Right forelimb (tissue), 1 donor: ENCODE measurements at regions not wholly inside any gene's neighbourhood (a gene's known extent, or its start where the extent isn't known, plus 50 kb on each side); places are given as distances from the start of the nearest gene placed in this dataset.

Source experiments
- DNase-seq: peaks from one replicate; pipeline ENCODE4 v3.0.0-alpha.2; 2018

DNA sequence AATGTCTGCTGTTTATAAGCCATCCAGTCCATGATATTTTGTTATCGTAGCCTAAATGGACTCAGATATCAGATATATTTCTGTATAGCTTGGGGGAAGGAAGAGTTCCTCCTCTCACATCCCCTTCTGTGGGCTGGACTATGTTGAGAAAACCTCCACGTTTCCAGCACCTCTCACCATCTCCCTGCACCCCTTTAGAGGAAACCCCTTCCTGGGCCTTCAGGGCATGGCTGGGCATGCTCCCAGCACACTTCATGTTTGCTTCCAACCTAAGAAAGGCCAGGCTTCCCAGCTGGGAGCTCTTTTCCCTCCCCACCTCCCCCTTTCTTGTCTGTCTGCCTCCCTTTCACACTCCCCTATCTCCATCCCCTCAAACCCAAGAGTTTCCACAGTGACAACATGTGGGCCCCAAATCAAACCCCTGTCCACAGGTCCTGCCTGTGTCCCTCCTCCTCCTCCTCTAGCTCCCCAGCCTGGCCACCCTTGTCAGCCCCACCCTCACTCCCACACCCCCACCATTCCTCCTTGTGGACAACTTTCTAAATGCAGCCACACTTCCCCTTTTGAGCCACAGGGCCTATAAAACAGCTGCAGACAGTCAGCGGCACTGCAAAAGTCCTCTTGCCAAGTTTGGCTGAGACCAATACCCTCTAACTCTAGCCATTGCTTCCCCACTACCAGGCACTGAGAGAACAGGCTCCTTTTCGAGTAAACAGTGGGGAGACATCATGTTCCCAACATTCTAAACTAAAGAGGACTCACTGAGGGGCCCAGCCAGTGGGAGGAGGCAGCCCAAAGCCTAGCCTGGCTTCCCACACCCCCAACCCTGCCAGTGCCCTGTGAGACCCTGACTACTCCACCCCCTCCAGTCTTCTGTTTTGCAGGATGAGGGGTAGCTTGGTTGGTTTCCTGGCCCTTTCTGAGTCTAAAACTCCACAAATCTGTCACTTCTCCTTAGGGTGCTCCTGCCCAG lies 120.5 kb downstream of the ZFP36L2 start:
- DNase-seq, result peak; percentile 69

DNA sequence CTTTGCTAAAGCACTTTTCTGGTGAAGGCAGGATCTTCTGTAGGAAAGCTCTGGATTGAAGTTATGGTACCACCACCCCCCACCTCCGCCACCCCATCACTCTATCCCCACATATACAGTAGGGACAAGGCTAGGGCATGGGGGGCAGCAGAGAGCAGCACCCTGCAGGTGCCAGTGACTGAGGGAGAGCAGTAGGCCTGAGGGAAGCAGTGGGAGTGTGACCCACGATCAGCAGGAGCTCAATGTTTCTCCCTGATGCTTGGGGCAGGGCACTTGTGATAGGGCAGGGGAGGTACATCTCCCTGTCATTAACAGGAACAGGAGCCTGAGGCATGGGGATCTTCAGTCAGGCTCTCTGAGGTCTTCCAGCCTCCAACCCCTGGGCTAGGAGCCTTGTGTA lies 121.6 kb downstream of the ZFP36L2 start:
- no peak for DNase-seq

DNA sequence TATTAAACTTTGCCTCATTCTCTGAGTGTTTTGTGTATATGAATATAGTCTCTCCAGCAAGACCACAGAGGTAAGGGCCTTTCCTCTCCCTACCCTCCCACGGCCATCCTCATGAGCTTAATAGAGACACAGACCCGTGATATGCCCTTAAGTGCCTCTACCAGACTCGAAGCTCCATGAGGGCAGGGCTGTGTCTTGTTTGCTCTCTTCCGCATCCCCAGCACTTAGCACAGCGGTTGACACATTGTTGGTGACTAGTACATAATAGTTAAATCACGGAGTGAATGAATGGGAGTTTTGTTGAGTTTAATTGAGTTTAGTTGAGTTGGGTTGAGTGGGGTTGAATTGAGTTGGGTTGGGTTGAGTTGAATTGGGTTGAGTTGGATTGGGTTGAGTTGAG lies 122.3 kb downstream of the ZFP36L2 start:
- no peak for DNase-seq

DNA sequence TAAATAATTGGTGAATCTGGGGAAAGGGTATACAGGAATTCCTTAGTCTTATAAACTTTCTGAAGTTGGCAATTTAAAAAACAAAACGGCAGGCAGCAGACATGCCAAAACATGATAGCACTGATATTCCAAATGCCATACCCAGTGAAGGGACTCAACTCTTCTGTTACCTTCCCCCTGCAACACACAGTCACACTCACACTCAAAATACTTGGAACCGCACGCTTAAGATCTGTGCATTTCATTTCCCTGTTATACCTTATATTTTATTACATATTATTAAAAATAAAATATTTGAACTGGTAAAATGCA lies 123.4 kb downstream of the ZFP36L2 start:
- DNase-seq, result no peak

DNA sequence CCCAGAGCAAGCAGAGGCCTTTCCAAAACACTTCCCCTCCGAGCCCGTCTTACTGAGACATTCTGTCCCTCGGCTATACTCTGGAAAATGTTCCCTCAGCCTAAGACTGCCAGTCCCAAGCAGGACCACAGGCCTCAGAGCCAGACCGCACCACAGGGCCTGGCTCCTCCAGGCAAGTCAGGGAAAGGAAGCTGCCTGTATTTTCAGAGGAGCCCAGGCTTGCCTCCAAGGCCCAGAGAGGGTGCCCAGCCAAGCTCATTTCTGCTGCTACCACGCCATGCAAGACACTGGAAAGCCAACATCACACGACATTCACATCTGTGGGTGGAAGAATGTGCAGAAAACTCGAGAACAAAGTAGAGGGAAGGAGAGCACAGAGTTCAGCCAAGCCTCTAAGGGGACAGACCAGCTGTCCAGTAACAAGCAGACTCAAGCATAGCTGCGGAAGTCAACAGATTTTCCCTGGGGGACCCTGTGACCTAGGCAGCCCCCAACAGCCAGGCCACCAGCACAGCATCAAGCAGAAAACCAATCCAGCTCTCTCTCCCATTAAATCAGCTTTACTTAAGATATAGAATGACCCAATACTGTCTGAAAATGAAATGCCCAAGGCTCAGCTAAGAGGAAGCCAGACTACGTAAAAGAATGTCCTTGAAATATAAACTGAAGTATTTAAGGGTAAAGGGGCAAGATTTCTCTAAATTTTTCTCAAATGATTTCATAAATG lies 123.9 kb downstream of the ZFP36L2 start:
- peak; percentile 78 for DNase-seq

DNA sequence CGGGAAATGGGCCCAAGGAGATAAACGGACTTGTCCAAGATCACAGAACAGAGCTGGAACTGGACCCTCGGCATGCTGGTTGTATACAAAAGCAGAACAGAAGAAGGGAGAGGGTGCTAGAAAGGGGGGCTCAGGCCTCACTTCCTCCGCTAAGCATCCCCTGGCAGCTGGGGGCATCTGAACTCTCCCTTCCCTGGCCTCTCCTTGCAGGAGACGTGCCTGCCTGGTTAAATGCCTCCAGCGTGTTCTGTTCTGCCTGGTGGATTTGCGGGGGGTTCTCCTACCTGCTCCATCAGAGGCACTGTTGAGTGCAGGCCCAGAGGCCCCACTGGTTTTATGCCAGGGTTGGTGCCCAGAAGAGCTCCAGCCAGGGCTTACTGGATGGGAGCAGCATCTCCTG lies 124.7 kb downstream of the ZFP36L2 start:
- no peak for DNase-seq

DNA sequence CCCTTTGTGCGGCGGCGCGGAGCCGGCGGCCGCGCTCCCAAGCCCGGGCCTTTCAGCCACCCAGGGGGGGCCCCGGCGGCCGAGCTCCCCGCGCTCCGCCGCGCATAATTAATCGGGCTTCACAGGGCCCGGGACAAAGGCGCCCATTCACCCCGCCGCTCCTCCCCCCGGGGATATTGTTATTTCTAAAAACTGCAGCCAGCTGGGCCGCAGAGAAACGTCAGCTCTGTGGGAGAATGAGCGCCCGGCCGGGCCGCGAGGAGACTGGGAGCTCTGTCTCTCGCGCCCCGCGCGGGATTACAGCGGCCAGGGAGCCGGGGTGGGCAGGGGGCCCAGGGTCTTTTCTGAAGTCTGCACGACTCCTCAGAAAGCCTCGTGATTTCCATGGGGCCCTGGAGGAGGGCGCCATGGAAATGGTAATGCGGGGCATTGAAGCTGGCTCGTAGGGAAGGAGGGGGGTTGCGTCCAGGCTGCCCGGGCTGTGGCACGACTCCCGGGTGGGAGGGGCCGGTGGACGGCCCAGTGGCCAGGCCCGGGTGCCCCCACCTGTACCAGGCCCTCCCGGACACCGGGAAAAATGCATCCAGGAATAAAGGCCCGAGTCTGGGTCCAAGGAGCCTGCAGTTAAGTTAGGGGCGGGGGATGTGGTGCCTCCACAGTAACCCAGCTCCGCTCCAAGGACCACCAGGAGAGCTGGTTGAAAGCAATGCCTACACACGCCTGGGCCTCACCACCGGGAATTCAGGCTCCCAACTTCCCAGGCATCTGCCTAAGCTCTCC lies 125.3 kb downstream of the ZFP36L2 start:
- DNase-seq, result peak; percentile 79

DNA sequence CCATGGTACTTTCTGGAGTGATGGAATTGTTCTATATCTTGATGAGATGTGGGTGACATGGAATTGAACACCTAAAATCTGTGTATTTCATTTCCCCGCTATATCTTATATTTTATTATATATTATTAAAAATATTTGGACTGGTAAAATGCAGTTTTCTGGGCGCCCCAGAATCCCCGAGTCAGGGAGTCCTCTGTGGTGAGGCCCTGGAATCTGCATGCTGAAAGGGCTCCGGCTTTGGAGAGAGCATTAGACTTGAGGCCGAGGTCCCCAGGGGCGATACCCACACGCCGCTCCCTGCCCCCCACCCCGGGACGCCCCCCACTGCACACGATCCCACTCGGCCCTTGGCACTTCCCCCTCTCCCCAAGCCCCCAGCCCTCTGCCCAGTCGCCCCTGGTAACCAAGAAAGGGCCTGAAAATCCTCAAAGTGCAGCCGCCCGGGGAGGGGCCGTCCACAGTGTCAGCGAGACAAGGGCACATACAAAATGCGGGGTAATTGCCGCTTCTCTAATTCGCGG lies 126.0 kb downstream of the ZFP36L2 start:
- no peak for DNase-seq

DNA sequence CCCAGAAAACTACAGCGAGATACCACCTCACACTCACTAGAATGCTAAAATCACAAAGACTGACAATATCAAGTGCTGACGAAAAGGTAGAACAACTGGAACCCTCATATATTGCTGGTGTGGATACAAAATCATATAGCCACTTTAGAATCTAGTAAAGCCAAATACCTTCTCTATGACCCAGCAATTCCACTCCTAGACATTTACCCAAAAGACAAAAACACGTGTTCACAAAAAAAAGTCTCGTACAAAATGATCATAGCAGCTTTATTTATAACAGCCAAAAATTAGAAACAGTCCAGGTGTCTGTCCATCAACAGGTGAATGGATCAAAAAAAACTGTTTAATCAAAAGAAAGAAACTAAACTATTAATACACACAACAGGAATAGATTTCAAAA lies 126.6 kb downstream of the ZFP36L2 start:
- DNase-seq, result no peak

DNA sequence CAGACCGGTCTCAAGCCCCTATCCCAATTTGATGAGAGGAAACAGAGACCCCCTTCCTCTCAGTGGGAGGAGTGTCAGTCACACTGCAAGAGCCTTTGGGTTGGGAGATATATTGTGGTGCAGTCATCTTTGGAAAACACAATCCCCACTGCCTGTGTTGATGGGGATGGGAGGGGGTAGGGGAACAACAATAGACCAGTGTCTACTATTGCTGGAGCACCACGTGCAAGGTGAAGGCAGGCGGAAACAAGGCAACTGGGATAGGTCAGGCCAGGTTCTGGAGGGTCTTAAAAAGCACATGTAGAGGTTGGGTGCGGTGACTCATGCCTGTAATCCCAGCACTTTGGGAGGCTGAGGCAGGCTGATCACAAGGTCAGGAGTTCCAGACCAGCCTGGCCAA lies 127.9 kb downstream of the ZFP36L2 start:
- no peak for DNase-seq

DNA sequence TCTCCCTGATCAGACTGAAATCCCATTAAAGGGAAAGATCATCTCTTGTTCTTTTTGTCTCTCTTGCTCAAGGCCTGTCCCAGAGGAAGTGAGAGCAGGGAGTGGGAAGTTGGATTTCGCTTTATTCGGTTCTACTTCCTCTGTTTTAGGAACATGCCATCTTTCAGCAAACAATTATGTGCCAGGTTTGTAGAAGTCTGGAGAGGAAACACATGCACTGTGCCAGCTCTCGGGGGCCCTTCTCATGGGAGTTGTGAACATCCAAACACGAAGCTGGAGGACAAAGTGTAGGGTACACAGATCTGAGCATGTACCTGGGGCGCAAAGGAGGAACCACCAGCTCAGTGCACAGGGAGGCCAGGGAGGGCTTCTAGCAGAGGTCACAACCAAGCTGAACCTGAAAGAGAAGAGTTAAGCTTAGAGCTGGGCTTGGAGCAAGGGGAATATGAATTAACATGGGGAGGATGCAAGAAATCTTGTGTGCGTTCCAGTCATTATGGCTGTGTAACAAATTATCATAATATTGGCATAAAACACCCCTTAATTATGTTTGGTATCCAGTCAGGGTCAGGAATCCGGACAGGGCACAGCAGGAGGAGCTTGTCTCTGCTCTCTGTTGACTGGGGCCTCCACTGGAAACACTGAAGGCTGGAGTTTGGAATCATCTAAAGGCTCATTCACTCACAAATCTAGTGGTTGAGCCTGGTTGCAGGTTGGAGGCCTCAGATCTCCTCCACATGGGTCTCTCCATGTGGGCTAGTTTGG lies 128.6 kb downstream of the ZFP36L2 start:
- no peak for DNase-seq

DNA sequence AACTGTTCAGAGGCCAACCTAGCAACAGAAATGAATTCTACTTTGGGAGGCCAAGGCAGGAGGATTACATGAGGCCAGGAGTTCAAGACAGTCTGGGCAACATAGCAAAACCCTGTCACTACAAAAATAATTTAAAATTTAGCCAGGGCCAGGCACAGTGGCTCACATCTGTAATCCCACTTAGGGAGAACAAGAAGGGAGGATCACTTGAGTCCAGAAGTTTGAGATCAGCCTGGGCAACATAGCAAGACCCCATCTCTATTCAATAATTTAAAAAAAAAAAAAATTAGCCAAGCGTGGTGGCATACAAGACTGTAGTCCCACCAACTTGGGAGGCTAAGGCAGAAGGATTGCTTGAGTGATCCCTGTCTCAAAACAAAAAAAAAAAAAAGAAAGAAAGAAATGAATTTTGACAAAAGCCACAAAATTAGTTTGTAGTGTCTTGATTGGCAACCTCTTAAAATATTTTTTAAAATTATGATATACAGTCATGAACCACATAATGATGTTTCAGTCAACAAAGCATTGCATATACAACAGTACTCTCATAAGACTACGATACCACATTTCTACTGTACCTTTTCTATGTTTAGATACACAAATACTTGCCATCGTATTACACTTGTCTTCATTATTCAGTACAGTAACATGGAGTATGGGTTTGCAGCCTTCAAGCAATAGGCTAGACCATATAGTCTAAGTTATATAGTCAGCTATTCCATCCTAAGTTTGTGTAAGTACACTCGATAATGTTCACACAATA lies 130.7 kb downstream of the ZFP36L2 start:
- no peak for DNase-seq

DNA sequence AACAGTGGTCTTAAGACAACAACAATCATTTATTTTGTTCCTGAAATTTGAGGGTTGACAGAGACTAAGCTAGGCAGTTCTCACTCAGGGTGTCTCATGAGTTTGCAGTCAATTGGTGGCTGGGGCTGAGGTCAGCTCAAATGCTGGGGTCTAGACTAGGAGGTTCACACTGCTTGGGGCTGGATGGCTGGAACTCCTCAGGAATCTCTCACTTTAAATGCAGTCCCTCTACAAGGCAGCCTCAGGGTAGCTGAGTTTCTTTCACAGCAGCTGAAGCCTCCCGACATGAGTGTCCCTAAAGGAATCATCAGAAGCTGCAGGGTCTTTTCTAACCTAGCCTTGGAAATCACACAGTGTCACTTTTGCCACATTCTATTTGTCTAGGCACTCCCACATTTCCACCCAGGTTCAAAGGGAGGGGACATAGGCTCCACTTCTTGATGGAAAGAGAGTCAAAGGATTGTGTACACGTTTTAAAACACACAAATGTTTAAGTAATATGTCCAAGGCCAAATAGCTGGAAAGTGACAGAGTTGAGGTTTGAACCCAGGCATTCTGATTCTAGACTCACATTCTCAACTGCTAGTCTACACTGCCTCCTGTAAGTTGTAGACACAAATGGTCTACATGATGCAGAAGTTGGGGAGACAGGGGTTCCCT lies 133.8 kb downstream of the ZFP36L2 start:
- DNase-seq, result no peak

DNA sequence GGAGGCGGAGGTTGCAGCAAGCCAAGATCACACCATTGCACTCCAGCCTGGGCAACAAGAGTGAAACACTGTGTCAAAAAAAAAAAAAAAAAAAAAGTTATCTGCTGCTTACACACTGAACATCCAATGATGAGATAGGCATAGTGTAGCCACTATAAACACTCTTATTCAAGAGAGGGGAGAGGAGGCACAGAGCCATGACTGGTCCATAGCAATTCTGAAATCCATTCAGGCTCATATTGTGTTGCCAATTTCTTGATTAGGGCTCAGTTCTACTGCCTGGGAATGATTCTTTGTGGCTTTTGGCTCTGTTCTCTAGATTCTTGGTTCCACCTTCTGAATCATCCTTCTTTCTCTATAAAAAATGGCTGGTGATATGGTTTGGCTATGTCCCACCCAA lies 136.1 kb downstream of the ZFP36L2 start:
- no peak for DNase-seq

DNA sequence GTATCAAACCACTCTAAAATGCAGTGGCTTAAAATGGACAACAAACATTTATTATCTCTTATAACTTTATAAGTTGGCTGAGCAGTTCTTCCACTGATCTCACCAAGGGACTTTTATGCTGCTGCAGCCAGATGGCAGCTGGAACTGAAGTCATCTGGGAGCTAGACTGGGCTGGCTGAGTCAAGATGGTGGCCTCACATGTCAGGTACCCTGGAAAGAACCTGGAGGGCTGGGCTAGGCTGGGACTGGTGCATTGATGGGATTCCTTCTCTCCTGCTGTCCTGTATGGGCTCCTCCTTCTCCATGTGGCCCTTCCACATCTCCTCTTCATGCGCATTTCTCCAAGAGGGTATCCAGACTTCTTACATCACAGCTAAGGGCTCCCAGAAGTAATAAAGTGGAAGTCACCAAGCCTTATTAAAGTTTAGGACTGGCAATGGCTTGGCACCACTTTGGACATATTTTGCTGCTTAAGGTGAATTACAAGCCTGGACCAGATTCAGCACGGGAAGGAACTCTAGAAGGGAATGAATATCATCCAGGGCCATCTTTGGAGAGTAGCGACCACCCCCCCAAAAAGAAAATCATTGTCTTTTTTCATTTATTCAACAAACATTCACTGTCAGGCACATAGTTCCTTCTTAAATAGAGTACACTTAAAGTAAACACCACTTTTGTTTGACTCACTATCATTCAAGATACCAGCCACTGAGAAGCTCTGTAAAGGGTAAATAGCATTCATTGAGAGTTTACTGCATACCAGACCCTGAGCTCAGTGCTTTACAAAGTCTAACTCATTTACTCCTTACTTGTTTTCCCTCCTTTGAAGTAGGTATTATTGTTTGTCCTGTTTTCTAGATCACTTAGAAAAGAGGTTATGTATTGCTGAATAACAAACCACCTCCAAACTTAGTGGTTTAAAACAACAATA lies 138.0 kb downstream of the ZFP36L2 start:
- no peak for DNase-seq

DNA sequence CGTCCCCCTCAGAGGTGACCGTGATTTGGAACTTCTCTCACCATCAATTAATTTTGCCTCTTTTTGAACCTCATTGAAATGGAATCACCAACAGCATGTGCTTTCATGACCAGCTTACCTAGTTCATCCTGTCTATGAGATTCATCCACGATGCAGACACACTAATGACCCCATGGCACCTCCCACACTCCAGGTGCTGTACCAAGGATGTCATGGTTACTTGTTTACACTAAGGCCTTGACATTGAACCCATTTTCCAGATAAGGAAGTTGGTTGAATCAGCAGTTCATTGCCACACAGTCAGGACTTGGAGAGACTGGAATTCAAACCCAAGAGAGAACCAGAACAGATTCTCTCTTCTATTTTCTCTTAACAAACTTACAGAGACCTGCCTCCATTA lies 139.0 kb downstream of the ZFP36L2 start:
- peak; percentile 41 for DNase-seq

DNA sequence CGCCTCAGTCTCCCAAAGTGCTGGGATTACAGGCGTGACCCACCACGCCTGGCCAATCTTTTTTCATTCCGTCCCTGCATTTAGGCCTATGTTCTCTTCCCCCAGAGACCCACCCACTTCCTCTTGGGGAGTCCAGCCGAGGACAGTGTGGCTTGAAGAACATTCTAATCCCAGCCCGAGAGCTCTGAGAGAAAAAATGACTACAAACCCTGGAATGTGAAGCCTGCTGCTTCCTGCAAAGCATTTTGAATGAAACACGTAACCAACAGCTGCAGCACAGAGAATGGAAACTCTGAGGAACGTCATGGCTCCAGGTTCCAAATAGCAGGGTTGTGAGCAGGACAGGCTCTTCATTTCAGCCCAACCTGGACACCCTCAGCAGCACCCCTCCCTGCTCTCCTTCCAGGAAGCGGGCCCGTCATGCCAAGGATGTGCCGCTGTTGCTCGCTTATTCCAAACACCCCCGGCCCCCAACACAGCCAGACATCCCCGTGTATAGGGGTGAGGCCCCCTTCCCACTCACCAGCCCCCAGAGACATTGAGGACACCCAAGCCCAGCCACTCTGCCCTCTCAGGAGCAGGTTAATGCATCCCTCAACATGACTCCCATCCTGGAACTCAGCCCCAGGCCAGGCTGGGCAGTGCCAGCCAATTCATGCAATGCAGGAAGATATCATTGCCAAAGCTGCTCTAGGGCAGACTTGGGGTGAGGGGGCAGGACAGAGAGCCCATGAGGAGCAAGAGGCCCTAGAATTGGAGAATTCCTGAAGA lies 139.8 kb downstream of the ZFP36L2 start:
- peak; percentile 90 for DNase-seq

DNA sequence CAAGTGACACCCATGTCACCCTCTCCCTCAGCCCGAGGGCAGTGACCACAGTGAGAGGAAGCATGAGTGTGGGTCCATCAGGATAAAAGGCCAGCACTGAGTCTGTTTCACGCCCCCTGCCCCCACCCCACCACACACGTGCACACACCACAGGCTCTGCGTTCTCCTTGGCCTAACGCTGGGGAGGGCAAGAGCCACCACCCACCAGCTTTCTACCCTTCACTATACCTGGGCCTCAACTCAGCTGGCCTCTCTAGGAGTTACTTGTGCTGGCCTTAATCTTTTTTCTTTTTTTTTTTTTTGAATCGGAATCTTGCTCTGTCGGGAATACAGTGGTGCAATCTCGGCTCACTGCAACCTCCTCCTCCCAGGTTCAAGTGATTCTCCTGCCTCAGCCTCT lies 140.5 kb downstream of the ZFP36L2 start:
- no peak for DNase-seq

DNA sequence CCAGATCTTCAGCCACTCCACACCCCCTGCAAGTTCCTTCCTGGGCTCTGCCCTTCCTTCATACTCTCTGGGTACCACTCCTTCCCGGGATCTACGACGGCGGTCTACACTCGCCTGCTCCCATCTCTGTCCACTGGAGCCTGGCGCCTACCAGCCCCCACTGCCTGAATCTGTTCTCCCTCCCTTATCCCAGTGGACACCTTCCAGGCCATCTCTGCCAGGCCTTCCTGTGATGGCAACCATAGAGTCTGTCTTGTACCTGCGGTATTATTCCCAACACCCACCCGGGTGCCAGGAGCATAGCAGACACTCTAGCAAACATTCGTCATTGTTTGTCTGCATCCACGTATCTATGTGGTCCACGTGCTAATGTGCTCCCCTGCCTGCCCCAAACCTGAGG lies 140.9 kb downstream of the ZFP36L2 start:
- no peak for DNase-seq
